Smooth muscle cell (in vitro differentiated cells): ENCODE measurements at regions not wholly inside any gene's neighbourhood (a gene's known extent, or its start where the extent isn't known, plus 50 kb on each side); places are given as distances from the start of the nearest gene placed in this dataset.

Experiments used
- DNase-seq: peaks from one replicate; lab custom pipeline; 2025; ENCODE audit not compliant: unreplicated experiment; lab: John Stamatoyannopoulos, UW
- H2AFZ ChIP-seq: fragments of 200-600 bp; sonication (generic); 2 replicates; pipeline ENCODE4 v1.6.0; 2016; ENCODE audit warnings: antibody characterized with exemption, low read depth, mild to moderate bottlenecking
- H3F3A ChIP-seq: fragments of 200-600 bp; sonication (generic); 2 replicates; pipeline ENCODE4 v1.6.0; 2017; ENCODE audit warnings: antibody characterized with exemption, low read depth
- H3K27ac ChIP-seq: fragments of 200-600 bp; sonication (generic); 2 replicates; pipeline ENCODE4 v1.5.1; 2016; ENCODE audit warnings: low read depth, mild to moderate bottlenecking
- H3K27me3 ChIP-seq: fragments of 200-600 bp; sonication (generic); 2 replicates; pipeline ENCODE4 v1.6.1; 2016; ENCODE audit warnings: low read depth, mild to moderate bottlenecking
- H3K36me3 ChIP-seq: fragments of 200-600 bp; sonication (generic); 2 replicates; pipeline ENCODE4 v1.5.1; 2016; ENCODE audit warnings: low read depth
- H3K4me1 ChIP-seq: fragments of 200-600 bp; sonication (generic); 2 replicates; pipeline ENCODE4 v1.5.1; 2016; ENCODE audit warnings: low read depth
- H3K4me2 ChIP-seq: fragments of 200-600 bp; sonication (generic); 2 replicates; pipeline ENCODE4 v1.6.0; 2016; ENCODE audit warnings: mild to moderate bottlenecking
- H3K4me3 ChIP-seq: fragments of 200-600 bp; sonication (generic); 2 replicates; pipeline ENCODE4 v1.5.1; 2016; ENCODE audit warnings: mild to moderate bottlenecking
- H3K79me2 ChIP-seq: fragments of 200-600 bp; sonication (generic); 2 replicates; pipeline ENCODE4 v1.6.0; 2016; ENCODE audit warnings: low read depth, mild to moderate bottlenecking
- H3K9ac ChIP-seq: fragments of 200-600 bp; sonication (generic); 2 replicates; pipeline ENCODE4 v1.6.0; 2016; ENCODE audit warnings: low read depth
- H3K9me3 ChIP-seq: fragments of 200-600 bp; sonication (generic); replicated peaks from 2 replicates; pipeline ENCODE4 v1.5.1; 2016; ENCODE audit warnings: low read depth
- H4K20me1 ChIP-seq: fragments of 200-600 bp; sonication (generic); 2 replicates; pipeline ENCODE4 v1.6.0; 2016; ENCODE audit warnings: low read depth
- CTCF ChIP-seq: fragments of 200-600 bp; sonication (generic); IDR thresholded peaks from 2 replicates; pipeline ENCODE4 v1.5.1; 2017; ENCODE audit warnings: borderline replicate concordance, mild to moderate bottlenecking, antibody characterized with exemption; ENCODE audit not compliant: insufficient read depth, poor library complexity, severe bottlenecking
- WGBS: methylation state at CpG from one replicate; pipeline ENCODE4 v1.1.7; 2016; ENCODE audit warnings: low lambda C conversion rate; 5-methylcytosine and 5-hydroxymethylcytosine counted together

- DNase-seq: no peak
- Histone ChIP-seq H3K79me2 (no peaks in the 10 kb centered on the region), H3K27ac (no peak overlapping the region), H3K9me3 (no peaks in the 10 kb centered on the region), H3K4me2 (no peak overlapping the region), H3K36me3 (no peaks in the 10 kb centered on the region), H3K27me3 (no peaks in the 10 kb centered on the region), H3F3A (no peaks in the 10 kb centered on the region), H3K4me1 (peaks cover 11% of the 10 kb centered on the region), H4K20me1 (no peaks in the 10 kb centered on the region), H3K9ac (no peak overlapping the region), H3K4me3 (no peak overlapping the region), H2AFZ (no peak overlapping the region)
- WGBS: 70% methylated on average over 3 of the region's 3 CpGs
- no peak for TF ChIP-seq CTCF
These were observed 140.5 kb upstream of the SLC30A5 start for GRCh38 chr5:68953231-68953874.

- no peak for TF ChIP-seq CTCF
- DNase-seq: no peak
These were observed 139.8 kb upstream of the SLC30A5 start for GRCh38 chr5:68953875-68954617.

GRCh38 chr5:68954618-68954910 is 139.2 kb upstream of the SLC30A5 start:
- H3K36me3 ChIP-seq: no peaks in the 10 kb centered on the region
- H3K4me3 ChIP-seq: no peak overlapping the region
- peaks cover 11% of the 10 kb centered on the region for H3K4me1 ChIP-seq
- H3K9me3 ChIP-seq: no peaks in the 10 kb centered on the region
- no peak overlapping the region for H3K9ac ChIP-seq
- no peaks in the 10 kb centered on the region for H4K20me1 ChIP-seq
- H3K4me2 ChIP-seq: no peak overlapping the region
- H3K79me2 ChIP-seq: no peaks in the 10 kb centered on the region
- H3K27ac ChIP-seq: no peak overlapping the region
- no peaks in the 10 kb centered on the region for H3K27me3 ChIP-seq
- 66% methylated on average over 2 of the region's 2 CpGs for WGBS
- H3F3A ChIP-seq: no peaks in the 10 kb centered on the region
- no peak for TF ChIP-seq CTCF
- DNase-seq: no peak
- no peak overlapping the region for H2AFZ ChIP-seq

More at GRCh38 chr5:68953875-68954617, 139.8 kb upstream of the SLC30A5 start:
- Histone ChIP-seq H3K79me2 (no peaks in the 10 kb centered on the region), H3K9me3 (no peaks in the 10 kb centered on the region), H4K20me1 (no peaks in the 10 kb centered on the region), H3K4me3 (no peak overlapping the region), H3K27me3 (no peaks in the 10 kb centered on the region), H2AFZ (no peak overlapping the region), H3F3A (no peaks in the 10 kb centered on the region), H3K36me3 (no peaks in the 10 kb centered on the region), H3K9ac (no peak overlapping the region), H3K4me2 (no peak overlapping the region), H3K4me1 (peaks cover 11% of the 10 kb centered on the region), H3K27ac (no peak overlapping the region)
- WGBS: 79% methylated on average over 9 of the region's 9 CpGs

- Histone ChIP-seq H3K4me3 (no peak overlapping the region), H3K79me2 (no peaks in the 10 kb centered on the region), H3K4me1 (no peaks in the 10 kb centered on the region), H2AFZ (no peak overlapping the region), H3K27ac (no peak overlapping the region), H3K9ac (no peak overlapping the region), H3K4me2 (no peak overlapping the region), H4K20me1 (no peaks in the 10 kb centered on the region), H3K36me3 (no peaks in the 10 kb centered on the region), H3F3A (no peaks in the 10 kb centered on the region), H3K27me3 (no peaks in the 10 kb centered on the region), H3K9me3 (no peaks in the 10 kb centered on the region)
- no peak for DNase-seq
- no peak for TF ChIP-seq CTCF
These were observed 136.2 kb upstream of the SLC30A5 start for GRCh38 chr5:68957591-68957990.
